ENCODE measurements at regions not wholly inside any gene's neighbourhood (a gene's known extent, or its start where the extent isn't known, plus 50 kb on each side); places are given as distances from the start of the nearest gene placed in this dataset.

- TF ChIP-seq, protein P1, sequence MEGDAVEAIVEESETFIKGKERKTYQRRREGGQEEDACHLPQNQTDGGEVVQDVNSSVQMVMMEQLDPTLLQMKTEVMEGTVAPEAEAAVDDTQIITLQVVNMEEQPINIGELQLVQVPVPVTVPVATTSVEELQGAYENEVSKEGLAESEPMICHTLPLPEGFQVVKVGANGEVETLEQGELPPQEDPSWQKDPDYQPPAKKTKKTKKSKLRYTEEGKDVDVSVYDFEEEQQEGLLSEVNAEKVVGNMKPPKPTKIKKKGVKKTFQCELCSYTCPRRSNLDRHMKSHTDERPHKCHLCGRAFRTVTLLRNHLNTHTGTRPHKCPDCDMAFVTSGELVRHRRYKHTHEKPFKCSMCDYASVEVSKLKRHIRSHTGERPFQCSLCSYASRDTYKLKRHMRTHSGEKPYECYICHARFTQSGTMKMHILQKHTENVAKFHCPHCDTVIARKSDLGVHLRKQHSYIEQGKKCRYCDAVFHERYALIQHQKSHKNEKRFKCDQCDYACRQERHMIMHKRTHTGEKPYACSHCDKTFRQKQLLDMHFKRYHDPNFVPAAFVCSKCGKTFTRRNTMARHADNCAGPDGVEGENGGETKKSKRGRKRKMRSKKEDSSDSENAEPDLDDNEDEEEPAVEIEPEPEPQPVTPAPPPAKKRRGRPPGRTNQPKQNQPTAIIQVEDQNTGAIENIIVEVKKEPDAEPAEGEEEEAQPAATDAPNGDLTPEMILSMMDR (IDR thresholded peaks at IDR 0.05; ENCODE audit: low read depth, low read length): no peak
- no peak for TF ChIP-seq EZH2phosphoT487 (IDR thresholded peaks at IDR 0.05; ENCODE audit: low read depth)
Measured at GRCh38 chr3:76362643-76363042, 577.3 kb upstream of the ZNF717 start.

Data from OCI-LY3 (cell line).